ENCODE measurements at regions not wholly inside any gene's neighbourhood (a gene's known extent, or its start where the extent isn't known, plus 50 kb on each side); places are given as distances from the start of the nearest gene placed in this dataset.

- TF ChIP-seq CTCF (conservative IDR thresholded peaks at IDR 0.05 in 1 of 2, IDR thresholded peaks at IDR 0.05 in 1 of 2; ENCODE audit: low read depth in 1 of 2, low read length in 2 of 2) (no peak), EZH2 (IDR thresholded peaks at IDR 0.05; ENCODE audit: low read length, missing control alignments) (no peak)
These were observed 930.0 kb upstream of the KLHL29 start for GRCh38 chr2:22454826-22455485.
